ENCODE measurements at regions not wholly inside any gene's neighbourhood (a gene's known extent, or its start where the extent isn't known, plus 50 kb on each side); places are given as distances from the start of the nearest gene placed in this dataset.

DNA sequence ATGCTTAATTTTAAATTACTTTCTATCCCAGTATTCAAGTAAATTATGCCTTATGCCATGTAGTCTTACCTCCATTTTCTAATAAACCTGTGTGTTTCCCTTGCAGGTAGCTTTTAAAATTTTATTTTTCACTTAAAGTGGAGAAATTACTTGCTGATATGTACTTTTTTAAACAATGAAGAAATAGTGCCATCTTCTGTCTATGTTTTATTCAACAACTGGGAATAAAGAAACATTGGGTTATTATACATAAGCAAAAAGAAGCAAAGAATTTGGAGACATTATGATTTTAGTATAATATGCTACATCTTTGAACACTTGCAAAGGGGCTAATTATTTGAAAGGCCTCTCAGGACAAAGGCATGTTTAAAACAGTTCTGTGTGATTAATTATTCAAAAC lies 1912.9 kb downstream of the MRPL39 start:
- no peak for DNase-seq (ENCODE audit: low read depth, low spot score)
- no peak overlapping the region for H3K4me3 ChIP-seq (ENCODE audit: low read depth, low read length)
- in situ Hi-C loops (cut with HindIII; ENCODE audit: low sequenced_read_pairs) = no loop called here
- TF ChIP-seq, protein P1, sequence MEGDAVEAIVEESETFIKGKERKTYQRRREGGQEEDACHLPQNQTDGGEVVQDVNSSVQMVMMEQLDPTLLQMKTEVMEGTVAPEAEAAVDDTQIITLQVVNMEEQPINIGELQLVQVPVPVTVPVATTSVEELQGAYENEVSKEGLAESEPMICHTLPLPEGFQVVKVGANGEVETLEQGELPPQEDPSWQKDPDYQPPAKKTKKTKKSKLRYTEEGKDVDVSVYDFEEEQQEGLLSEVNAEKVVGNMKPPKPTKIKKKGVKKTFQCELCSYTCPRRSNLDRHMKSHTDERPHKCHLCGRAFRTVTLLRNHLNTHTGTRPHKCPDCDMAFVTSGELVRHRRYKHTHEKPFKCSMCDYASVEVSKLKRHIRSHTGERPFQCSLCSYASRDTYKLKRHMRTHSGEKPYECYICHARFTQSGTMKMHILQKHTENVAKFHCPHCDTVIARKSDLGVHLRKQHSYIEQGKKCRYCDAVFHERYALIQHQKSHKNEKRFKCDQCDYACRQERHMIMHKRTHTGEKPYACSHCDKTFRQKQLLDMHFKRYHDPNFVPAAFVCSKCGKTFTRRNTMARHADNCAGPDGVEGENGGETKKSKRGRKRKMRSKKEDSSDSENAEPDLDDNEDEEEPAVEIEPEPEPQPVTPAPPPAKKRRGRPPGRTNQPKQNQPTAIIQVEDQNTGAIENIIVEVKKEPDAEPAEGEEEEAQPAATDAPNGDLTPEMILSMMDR (IDR thresholded peaks at IDR 0.05; ENCODE audit: low read depth, low read length) = no peak

DNA sequence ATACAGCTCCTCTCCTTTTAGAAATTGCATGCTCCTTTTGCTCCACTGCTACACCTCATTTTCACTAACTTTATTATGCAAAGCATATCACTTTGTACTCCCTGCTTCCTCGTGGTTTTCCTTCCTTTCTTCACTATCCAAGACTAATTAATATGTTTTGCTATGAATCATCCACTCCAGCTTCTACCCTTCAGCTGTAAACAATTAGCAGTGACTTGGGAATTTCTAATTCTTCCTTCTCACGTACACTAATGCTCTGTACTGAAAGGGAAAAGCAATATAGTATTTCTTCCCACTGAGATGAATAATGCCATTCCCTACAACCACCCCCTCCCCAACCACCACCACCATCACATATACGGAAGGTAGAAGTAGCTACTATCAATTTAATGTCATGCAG lies 1917.0 kb downstream of the MRPL39 start:
- TF ChIP-seq, protein P1 (IDR thresholded peaks at IDR 0.05; ENCODE audit: low read depth, low read length) = no peak
- in situ Hi-C loops (cut with HindIII; ENCODE audit: low sequenced_read_pairs) = no loop called here

DNA sequence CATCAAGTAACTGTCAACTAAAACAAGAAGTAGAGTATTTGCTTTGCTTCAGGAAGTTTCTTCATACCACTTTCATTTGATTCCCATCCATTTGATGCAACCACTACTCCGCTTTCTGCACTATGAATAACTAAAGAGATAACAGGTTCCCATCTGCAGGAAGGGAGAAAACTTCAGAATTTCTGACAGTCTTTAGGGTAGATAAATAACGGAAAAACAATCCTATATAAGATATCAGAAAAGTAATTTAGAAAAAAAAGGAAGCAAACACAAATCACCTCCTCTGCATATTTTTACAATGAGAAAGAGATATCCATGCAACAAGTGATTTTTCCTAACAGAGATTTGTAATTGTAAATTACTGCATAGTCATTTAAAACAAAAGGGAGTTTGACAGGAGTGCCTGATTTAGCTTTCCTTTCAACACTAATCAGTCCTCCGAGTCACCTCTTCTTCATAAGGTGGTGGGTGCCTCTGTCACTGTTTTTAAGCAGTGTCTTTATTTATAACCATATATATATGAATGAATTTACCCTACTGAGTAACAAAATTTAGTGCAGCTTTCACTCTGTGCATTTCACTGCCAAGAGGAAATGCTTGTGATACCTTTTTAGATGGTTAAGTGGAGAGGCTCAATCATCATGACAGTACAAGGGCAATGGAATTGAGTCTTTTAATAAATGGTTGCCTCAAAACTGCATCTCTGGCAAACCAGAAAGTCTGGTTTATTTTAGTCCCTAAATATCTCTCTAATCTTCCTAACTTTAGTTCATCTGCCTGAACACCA lies 1920.4 kb downstream of the MRPL39 start:
- DNase-seq (ENCODE audit: low read depth, low spot score) = no peak
- H3K4me3 ChIP-seq (ENCODE audit: low read depth, low read length) = no peak overlapping the region
- in situ Hi-C loops (cut with HindIII; ENCODE audit: low sequenced_read_pairs) = no loop called here
- TF ChIP-seq, protein P1 (IDR thresholded peaks at IDR 0.05; ENCODE audit: low read depth, low read length) = no peak

More for the DNA sequence above, 1917.0 kb downstream of the MRPL39 start:
- no peak overlapping the region for H3K4me3 ChIP-seq (ENCODE audit: low read depth, low read length)
- DNase-seq (ENCODE audit: low read depth, low spot score) = no peak

DNA sequence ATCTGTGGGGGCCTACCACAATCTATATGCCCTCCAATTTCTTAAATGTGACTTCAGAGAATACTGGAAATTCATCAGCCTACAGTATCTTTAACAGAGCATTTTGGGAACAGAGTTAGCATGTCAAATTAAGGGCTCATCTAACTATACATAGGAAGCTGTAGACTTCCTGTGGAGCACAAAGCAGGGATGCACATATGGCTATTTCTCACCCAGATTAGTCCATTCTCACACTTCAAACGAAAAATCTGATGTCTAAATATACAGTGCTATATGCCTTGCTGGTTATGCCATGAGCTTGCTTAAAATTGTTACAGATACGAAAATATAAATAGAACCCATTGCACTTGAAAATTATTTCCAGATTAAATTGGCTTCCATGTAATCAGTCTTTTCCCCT lies 1922.8 kb downstream of the MRPL39 start:
- DNase-seq (ENCODE audit: low read depth, low spot score) = no peak
- H3K4me3 ChIP-seq (ENCODE audit: low read depth, low read length) = no peak overlapping the region
- in situ Hi-C loops (cut with HindIII; ENCODE audit: low sequenced_read_pairs) = no loop called here
- TF ChIP-seq, protein P1 (IDR thresholded peaks at IDR 0.05; ENCODE audit: low read depth, low read length) = no peak

DNA sequence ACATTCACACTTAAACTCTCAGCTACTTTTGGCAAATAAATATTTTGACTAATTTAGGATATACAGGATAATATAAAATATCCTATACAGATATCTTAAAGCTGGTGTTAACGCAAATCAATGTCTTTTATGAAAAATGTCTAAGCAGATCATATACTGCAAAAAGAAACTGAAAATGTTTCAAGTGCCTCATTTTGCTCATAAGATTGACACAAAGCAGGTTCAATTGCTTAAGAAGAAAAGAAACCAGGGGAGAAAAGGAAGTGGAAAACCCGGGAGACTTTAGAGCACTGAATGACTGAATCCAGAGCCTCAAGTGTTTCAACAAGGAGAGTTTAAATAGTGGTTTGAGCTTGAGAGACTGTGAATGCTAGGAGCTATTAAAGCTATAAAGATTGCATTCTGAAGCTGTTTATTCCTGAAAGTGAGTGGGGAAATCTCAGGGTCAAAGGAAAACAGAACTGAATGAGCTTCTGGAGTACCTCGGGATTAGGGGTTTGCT lies 1943.0 kb downstream of the MRPL39 start:
- TF ChIP-seq, protein P1 (IDR thresholded peaks at IDR 0.05; ENCODE audit: low read depth, low read length) = no peak
- in situ Hi-C loops (cut with HindIII; ENCODE audit: low sequenced_read_pairs) = no loop called here
- H3K4me3 ChIP-seq (ENCODE audit: low read depth, low read length) = no peak overlapping the region
- DNase-seq (ENCODE audit: low read depth, low spot score) = no peak

DNA sequence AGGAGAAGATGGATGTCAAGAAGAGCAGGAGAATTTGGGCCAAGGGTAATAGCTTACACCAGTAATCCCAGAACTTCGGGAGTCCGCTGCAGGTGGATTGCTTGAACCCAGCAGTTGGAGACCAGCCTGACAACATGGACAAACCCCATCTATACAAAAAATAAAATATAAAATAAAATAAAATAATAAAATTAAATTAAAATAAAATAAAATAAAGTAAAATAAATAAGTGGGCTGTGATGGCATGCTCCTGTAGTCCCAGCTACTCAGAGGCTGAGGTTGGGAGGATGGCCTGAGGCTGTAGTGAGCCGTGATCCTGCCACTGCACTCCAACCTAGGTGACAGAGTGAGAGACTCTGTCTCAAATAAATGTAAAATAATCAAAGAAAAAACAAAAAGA lies 1946.7 kb downstream of the MRPL39 start:
- no peak overlapping the region for H3K4me3 ChIP-seq (ENCODE audit: low read depth, low read length)
- in situ Hi-C loops (cut with HindIII; ENCODE audit: low sequenced_read_pairs) = no loop called here
- no peak for DNase-seq (ENCODE audit: low read depth, low spot score)
- TF ChIP-seq, protein P1 (IDR thresholded peaks at IDR 0.05; ENCODE audit: low read depth, low read length) = no peak
